Activated CD8-positive, alpha-beta memory T cell treated with anti-CD3 and anti-CD28 coated beads, Interleukin-2, amount 50 U/mL, for 1 hour (primary cell): ENCODE measurements at regions not wholly inside any gene's neighbourhood (a gene's known extent, or its start where the extent isn't known, plus 50 kb on each side); places are given as distances from the start of the nearest gene placed in this dataset.
"Not testable (repeated sequence)": the region's sequence is repeated elsewhere in the genome, so short reads cannot be mapped to it uniquely, and the experiment has no call there.

ENCODE experiments used
- DNase-seq: peaks from one replicate; pipeline ENCODE4 v3.0.0-alpha.2; 2020; ENCODE audit errors: extremely low read depth

- no peak for DNase-seq
These were observed 58.0 kb upstream of the FBXO11 start for GRCh38 chr2:47964277-47964676.

GRCh38 chr2:47964722-47965434 lies 58.6 kb upstream of the FBXO11 start:
- DNase-seq = no peak

- not testable (repeated sequence) for DNase-seq
These were observed 70.4 kb upstream of the FBXO11 start for GRCh38 chr2:47976728-47977127.

- DNase-seq = no peak
These were observed 77.7 kb upstream of the FBXO11 start for GRCh38 chr2:47984041-47984440.

- no peak for DNase-seq
These were observed 84.2 kb upstream of the FBXO11 start for GRCh38 chr2:47990503-47990902.

GRCh38 chr2:47992671-47993070 lies 86.4 kb upstream of the FBXO11 start:
- DNase-seq = no peak

GRCh38 chr2:47996808-47997207 lies 90.5 kb upstream of the FBXO11 start:
- DNase-seq = no peak

GRCh38 chr2:47999512-47999911 lies 93.2 kb upstream of the FBXO11 start:
- DNase-seq = no peak

- no peak for DNase-seq
These were observed 95.2 kb upstream of the FBXO11 start for GRCh38 chr2:48001498-48001897.

GRCh38 chr2:48006094-48006493 lies 99.8 kb upstream of the FBXO11 start:
- no peak for DNase-seq

GRCh38 chr2:48007699-48008268 lies 101.5 kb upstream of the FBXO11 start:
- DNase-seq = no peak

GRCh38 chr2:48009256-48009655 lies 103.0 kb upstream of the FBXO11 start:
- DNase-seq = no peak

GRCh38 chr2:48015421-48015820 lies 109.1 kb upstream of the FBXO11 start:
- no peak for DNase-seq

GRCh38 chr2:48016225-48017019 lies 110.1 kb upstream of the FBXO11 start:
- no peak for DNase-seq

GRCh38 chr2:48017136-48017535 lies 110.8 kb upstream of the FBXO11 start:
- DNase-seq = no peak

GRCh38 chr2:48018480-48018879 lies 112.2 kb upstream of the FBXO11 start:
- DNase-seq = no peak

- no peak for DNase-seq
These were observed 120.6 kb upstream of the FBXO11 start for GRCh38 chr2:48026865-48027264.

- no peak for DNase-seq
These were observed 126.5 kb upstream of the FBXO11 start for GRCh38 chr2:48032765-48033164.

GRCh38 chr2:48034295-48034694 lies 128.0 kb upstream of the FBXO11 start:
- no peak for DNase-seq

- DNase-seq = no peak
These were observed 130.0 kb upstream of the FBXO11 start for GRCh38 chr2:48036312-48036711.

GRCh38 chr2:48039209-48039990 lies 133.1 kb upstream of the FBXO11 start:
- DNase-seq = no peak

- DNase-seq = no peak
These were observed 136.9 kb upstream of the FBXO11 start for GRCh38 chr2:48043131-48043700.
